ENCODE measurements at regions not wholly inside any gene's neighbourhood (a gene's known extent, or its start where the extent isn't known, plus 50 kb on each side); places are given as distances from the start of the nearest gene placed in this dataset.
A peak's percentile ranks its signal among the peaks of the same experiment; 100 is the strongest.
"Not testable (repeated sequence)": the region's sequence is repeated elsewhere in the genome, so short reads cannot be mapped to it uniquely, and the experiment has no call there.

GRCh38 chr15:95180530-95180929 is 949.2 kb downstream of the MCTP2 start:
- DNase-seq (ENCODE audit: low spot score), result no peak

- no peak for DNase-seq (ENCODE audit: low spot score)
Measured at GRCh38 chr15:95182091-95182490, 950.7 kb downstream of the MCTP2 start.

- DNase-seq (ENCODE audit: low spot score), result no peak
Measured at GRCh38 chr15:95192923-95193322, 961.6 kb downstream of the MCTP2 start.

- DNase-seq (ENCODE audit: low spot score), result no peak
Measured at GRCh38 chr15:95194746-95195145, 963.4 kb downstream of the MCTP2 start.

GRCh38 chr15:95196176-95196915 is 965.0 kb downstream of the MCTP2 start:
- no peak for DNase-seq (ENCODE audit: low spot score)

- DNase-seq (ENCODE audit: low spot score), result no peak
Measured at GRCh38 chr15:95202569-95203349, 971.4 kb downstream of the MCTP2 start.

GRCh38 chr15:95205077-95205476 is 973.7 kb downstream of the MCTP2 start:
- no peak for DNase-seq (ENCODE audit: low spot score)

- DNase-seq (ENCODE audit: low spot score), result not testable (repeated sequence)
Measured at GRCh38 chr15:95205830-95206229, 974.5 kb downstream of the MCTP2 start.

- no peak for DNase-seq (ENCODE audit: low spot score)
Measured at GRCh38 chr15:95208071-95208470, 976.7 kb downstream of the MCTP2 start.

- no peak for DNase-seq (ENCODE audit: low spot score)
Measured at GRCh38 chr15:95208988-95209387, 977.6 kb downstream of the MCTP2 start.

GRCh38 chr15:95210436-95210981 is 979.1 kb downstream of the MCTP2 start:
- DNase-seq (ENCODE audit: low spot score), result no peak

- no peak for DNase-seq (ENCODE audit: low spot score)
Measured at GRCh38 chr15:95215017-95215416, 983.7 kb downstream of the MCTP2 start.

- no peak for DNase-seq (ENCODE audit: low spot score)
Measured at GRCh38 chr15:95226835-95227234, 995.5 kb downstream of the MCTP2 start.

GRCh38 chr15:95227235-95227634 is 995.9 kb downstream of the MCTP2 start:
- DNase-seq (ENCODE audit: low spot score), result no peak

GRCh38 chr15:95228856-95229555 is 997.6 kb downstream of the MCTP2 start:
- no peak for DNase-seq (ENCODE audit: low spot score)

- DNase-seq (ENCODE audit: low spot score), result no peak
Measured at GRCh38 chr15:95235033-95235432, 1003.7 kb downstream of the MCTP2 start.

GRCh38 chr15:95247071-95247984 is 1016.0 kb downstream of the MCTP2 start:
- DNase-seq (ENCODE audit: low spot score), result no peak

GRCh38 chr15:95249524-95249923 is 1018.2 kb downstream of the MCTP2 start:
- DNase-seq (ENCODE audit: low spot score), result no peak

- DNase-seq (ENCODE audit: low spot score), result no peak
Measured at GRCh38 chr15:95252404-95252803, 1021.0 kb downstream of the MCTP2 start.

GRCh38 chr15:95254263-95254662 is 1022.9 kb downstream of the MCTP2 start:
- no peak for DNase-seq (ENCODE audit: low spot score)

- peak; percentile 68 for DNase-seq (ENCODE audit: low spot score)
Measured at GRCh38 chr15:95259513-95259912, 1028.2 kb downstream of the MCTP2 start.
